Fibroblast of lung (primary cell): ENCODE measurements at regions not wholly inside any gene's neighbourhood (a gene's known extent, or its start where the extent isn't known, plus 50 kb on each side); places are given as distances from the start of the nearest gene placed in this dataset.

ENCODE experiments used
- DNase-seq, 2 donors: peaks; one replicate each; pipeline versions ENCODE4 v3.0.0 to v3.0.0-alpha.2; 2010; ENCODE audit warnings: low read depth in 2 of 2
- H2AFZ ChIP-seq: 2 replicates; pipeline ENCODE4 v1.5.1; 2012; ENCODE audit warnings: low read length, control low read depth, inconsistent platforms
- H3K27ac ChIP-seq: 2 replicates; pipeline ENCODE4 v1.5.1; 2011; ENCODE audit warnings: low read length, control low read depth; ENCODE audit not compliant: insufficient read depth
- H3K27me3 ChIP-seq: 2 replicates; pipeline ENCODE4 v1.5.1; 2011; ENCODE audit warnings: mild to moderate bottlenecking, low read length; ENCODE audit not compliant: control insufficient read depth, insufficient read depth
- H3K36me3 ChIP-seq: 2 replicates; pipeline ENCODE4 v1.5.1; 2011; ENCODE audit warnings: low read length; ENCODE audit not compliant: control insufficient read depth, insufficient read depth
- H3K4me1 ChIP-seq: 2 replicates; pipeline ENCODE4 v1.5.1; 2011; ENCODE audit warnings: low read length; ENCODE audit not compliant: control insufficient read depth, insufficient read depth; ENCODE audit errors: extremely low read depth
- H3K4me2 ChIP-seq: 2 replicates; pipeline ENCODE4 v1.5.1; 2011; ENCODE audit warnings: low read length, control low read depth; ENCODE audit not compliant: insufficient read depth; ENCODE audit errors: extremely low read depth
- H3K4me3 ChIP-seq, 4 experiments: fragments of 200-600 bp in 1 of 4; sonication (generic) in 1 of 4; replicated peaks in 1 of 4; 2 replicates each; pipeline ENCODE4 v1.5.1; 2011 to 2016; ENCODE audit warnings: low read length in 4 of 4, low read depth in 3 of 4, mild to moderate bottlenecking in 3 of 4, control low read depth in 2 of 4, inconsistent platforms in 1 of 4, mixed read lengths in 1 of 4; ENCODE audit not compliant: insufficient read depth in 1 of 4; ENCODE audit errors: control extremely low read depth in 1 of 4
- H3K79me2 ChIP-seq: 2 replicates; pipeline ENCODE4 v1.5.1; 2012; ENCODE audit warnings: mild to moderate bottlenecking, low read length, inconsistent platforms; ENCODE audit not compliant: control insufficient read depth, insufficient read depth
- H3K9ac ChIP-seq: 2 replicates; pipeline ENCODE4 v1.5.1; 2011; ENCODE audit warnings: mild to moderate bottlenecking, low read length, control low read depth; ENCODE audit not compliant: insufficient read depth
- H3K9me3 ChIP-seq: 2 replicates; pipeline ENCODE4 v1.5.1; 2012; ENCODE audit warnings: low read depth, low read length; ENCODE audit not compliant: control insufficient read depth, insufficient read depth
- H4K20me1 ChIP-seq: 2 replicates; pipeline ENCODE4 v1.5.1; 2011; ENCODE audit warnings: low read length; ENCODE audit not compliant: control insufficient read depth, insufficient read depth; ENCODE audit errors: extremely low read depth
- CTCF ChIP-seq, 2 donors: IDR thresholded peaks in 1 of 2; conservative IDR thresholded peaks in 1 of 2; 1 replicate in 1 of 2; 2 replicates in 1 of 2; pipeline ENCODE4 v1.5.1; 2011 to 2012; ENCODE audit warnings: low read length in 2 of 2, control low read depth in 1 of 2, inconsistent platforms in 1 of 2, low read depth in 1 of 2, mild to moderate bottlenecking in 1 of 2
- EZH2 ChIP-seq: IDR thresholded peaks from 2 replicates; pipeline ENCODE4 v1.5.1; 2012; ENCODE audit warnings: low read length, control low read depth, mild to moderate bottlenecking; ENCODE audit errors: missing control alignments

- no peak overlapping the region for H3K27ac ChIP-seq
- H3K9me3 ChIP-seq = no peaks in the 10 kb centered on the region
- H3K27me3 ChIP-seq = no peaks in the 10 kb centered on the region
- TF ChIP-seq EZH2 (no peak), CTCF (conservative IDR thresholded peaks at IDR 0.05 in 1 of 2, IDR thresholded peaks at IDR 0.05 in 1 of 2; ENCODE audit: low read depth in 1 of 2, low read length in 2 of 2) (no peak)
- H3K4me2 ChIP-seq = no peak overlapping the region
- no peaks in the 10 kb centered on the region for H4K20me1 ChIP-seq
- no peak for DNase-seq
- H3K4me3 ChIP-seq = no peak overlapping the region
- no peak overlapping the region for H3K9ac ChIP-seq
- H3K79me2 ChIP-seq = no peaks in the 10 kb centered on the region
- no peaks in the 10 kb centered on the region for H3K36me3 ChIP-seq
- H3K4me1 ChIP-seq = no peaks in the 10 kb centered on the region
- no peak overlapping the region for H2AFZ ChIP-seq
Measured at GRCh38 chr6:151702851-151703658, 104.4 kb upstream of the ESR1 start.

GRCh38 chr6:151704383-151704782, 103.1 kb upstream of the ESR1 start:
- Histone ChIP-seq H2AFZ (no peak overlapping the region), H3K4me3 (no peak overlapping the region), H3K36me3 (no peaks in the 10 kb centered on the region), H3K4me2 (no peak overlapping the region), H3K79me2 (no peaks in the 10 kb centered on the region), H3K27ac (no peak overlapping the region), H3K4me1 (no peaks in the 10 kb centered on the region), H3K27me3 (no peaks in the 10 kb centered on the region), H3K9me3 (no peaks in the 10 kb centered on the region), H3K9ac (no peak overlapping the region), H4K20me1 (no peaks in the 10 kb centered on the region)
- TF ChIP-seq CTCF (conservative IDR thresholded peaks at IDR 0.05 in 1 of 2, IDR thresholded peaks at IDR 0.05 in 1 of 2; ENCODE audit: low read depth in 1 of 2, low read length in 2 of 2) = no peak
- no peak for TF ChIP-seq EZH2
- no peak for DNase-seq

- H3K4me3 ChIP-seq = no peak overlapping the region
- H3K4me2 ChIP-seq = no peak overlapping the region
- no peaks in the 10 kb centered on the region for H3K79me2 ChIP-seq
- no peaks in the 10 kb centered on the region for H3K4me1 ChIP-seq
- H4K20me1 ChIP-seq = no peaks in the 10 kb centered on the region
- no peak for DNase-seq
- H2AFZ ChIP-seq = no peak overlapping the region
- TF ChIP-seq EZH2 (no peak), CTCF (conservative IDR thresholded peaks at IDR 0.05 in 1 of 2, IDR thresholded peaks at IDR 0.05 in 1 of 2; ENCODE audit: low read depth in 1 of 2, low read length in 2 of 2) (no peak)
- no peak overlapping the region for H3K9ac ChIP-seq
- no peaks in the 10 kb centered on the region for H3K36me3 ChIP-seq
- H3K27me3 ChIP-seq = no peaks in the 10 kb centered on the region
- H3K27ac ChIP-seq = no peak overlapping the region
- no peaks in the 10 kb centered on the region for H3K9me3 ChIP-seq
Measured at GRCh38 chr6:151705993-151706733, 101.3 kb upstream of the ESR1 start.
